ENCODE measurements at regions not wholly inside any gene's neighbourhood (a gene's known extent, or its start where the extent isn't known, plus 50 kb on each side); places are given as distances from the start of the nearest gene placed in this dataset.
"Not testable (repeated sequence)": the region's sequence is repeated elsewhere in the genome, so short reads cannot be mapped to it uniquely, and the experiment has no call there.

DNA sequence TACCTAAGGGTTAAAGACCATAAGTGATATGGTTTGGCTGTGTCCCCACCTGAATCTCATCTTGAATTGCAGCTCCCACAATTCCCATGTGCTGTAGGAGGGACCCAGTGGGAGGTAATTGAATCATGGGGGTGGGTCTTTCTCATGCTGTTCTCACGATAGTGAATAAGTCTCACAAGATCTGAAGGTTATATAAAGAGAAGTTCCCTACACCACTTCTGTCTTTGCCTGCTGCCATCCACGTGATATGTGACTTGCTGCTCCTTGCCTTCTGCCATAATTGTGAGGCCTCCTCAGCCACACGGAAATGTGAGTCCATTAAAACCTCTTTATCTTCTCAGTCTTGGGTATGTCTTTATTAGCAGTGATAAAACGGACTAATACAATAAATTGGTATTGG, 75.0 kb upstream of the CADPS start:
- Histone ChIP-seq H3K27ac (ENCODE audit: low read length) (no peak overlapping the region), H3K4me3 (ENCODE audit: low read length) (no peak overlapping the region), H3K9me3 (replicated peaks; ENCODE audit: control insufficient read depth, low read depth, low read length) (no peaks in the 10 kb centered on the region), H3K4me1 (ENCODE audit: control insufficient read depth, insufficient read depth, low read length) (no peaks in the 10 kb centered on the region), H3K36me3 (ENCODE audit: control insufficient read depth, insufficient read depth, low read length) (no peaks in the 10 kb centered on the region), H3K27me3 (ENCODE audit: control insufficient read depth, insufficient read depth, low read length) (no peaks in the 10 kb centered on the region)
- WGBS (ENCODE audit: insufficient coverage) = 67% methylated on average over 1 of the region's 4 CpGs
- no peak for DNase-seq

- no peak for DNase-seq
- Histone ChIP-seq H3K9me3 (replicated peaks; ENCODE audit: control insufficient read depth, low read depth, low read length) (no peaks in the 10 kb centered on the region), H3K27ac (ENCODE audit: low read length) (no peak overlapping the region), H3K4me3 (ENCODE audit: low read length) (no peak overlapping the region), H3K4me1 (ENCODE audit: control insufficient read depth, insufficient read depth, low read length) (no peaks in the 10 kb centered on the region), H3K27me3 (ENCODE audit: control insufficient read depth, insufficient read depth, low read length) (no peaks in the 10 kb centered on the region), H3K36me3 (ENCODE audit: control insufficient read depth, insufficient read depth, low read length) (no peaks in the 10 kb centered on the region)
- WGBS (ENCODE audit: insufficient coverage) = 81% methylated on average over 2 of the region's 4 CpGs
Observed at GRCh38 chr3:62951037-62951613, 75.9 kb upstream of the CADPS start.

- not testable (repeated sequence) for H3K27me3 ChIP-seq (ENCODE audit: control insufficient read depth, insufficient read depth, low read length); H3K9me3 ChIP-seq (replicated peaks; ENCODE audit: control insufficient read depth, low read depth, low read length); H3K36me3 ChIP-seq (ENCODE audit: control insufficient read depth, insufficient read depth, low read length); H3K4me3 ChIP-seq (ENCODE audit: low read length); DNase-seq; H3K27ac ChIP-seq (ENCODE audit: low read length); H3K4me1 ChIP-seq (ENCODE audit: control insufficient read depth, insufficient read depth, low read length)
Observed at GRCh38 chr3:62951880-62952279, 76.7 kb upstream of the CADPS start.

GRCh38 chr3:62954580-62954979, 79.4 kb upstream of the CADPS start:
- H3K4me3 ChIP-seq (ENCODE audit: low read length) = no peak overlapping the region
- no peaks in the 10 kb centered on the region for H3K27me3 ChIP-seq (ENCODE audit: control insufficient read depth, insufficient read depth, low read length)
- H3K27ac ChIP-seq (ENCODE audit: low read length) = no peak overlapping the region
- H3K4me1 ChIP-seq (ENCODE audit: control insufficient read depth, insufficient read depth, low read length) = no peaks in the 10 kb centered on the region
- H3K36me3 ChIP-seq (ENCODE audit: control insufficient read depth, insufficient read depth, low read length) = no peaks in the 10 kb centered on the region
- peaks cover 2% of the 10 kb centered on the region for H3K9me3 ChIP-seq (replicated peaks; ENCODE audit: control insufficient read depth, low read depth, low read length)
- DNase-seq = peak; percentile 7
- 80% methylated on average over 1 of the region's 1 CpG for WGBS (ENCODE audit: insufficient coverage)

DNA sequence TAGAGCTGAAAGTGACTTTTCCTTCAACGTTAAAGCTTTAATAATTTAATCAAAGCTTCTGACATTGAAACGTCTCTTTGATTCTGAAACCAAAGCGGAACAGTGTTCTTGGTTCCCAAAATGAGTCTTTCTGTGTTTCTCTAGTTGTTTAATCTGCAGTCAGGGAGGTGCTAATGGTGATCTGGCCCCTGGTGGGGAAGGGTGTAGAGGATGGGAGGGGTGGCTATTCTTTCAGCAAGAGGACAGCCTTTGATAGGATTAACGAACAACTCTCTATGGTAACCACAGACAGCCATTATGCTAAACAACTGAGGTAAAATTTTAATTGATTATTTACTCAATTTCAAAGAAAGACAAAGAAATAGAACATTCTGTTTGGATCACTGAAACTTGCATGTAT, 79.9 kb upstream of the CADPS start:
- no peaks in the 10 kb centered on the region for H3K27me3 ChIP-seq (ENCODE audit: control insufficient read depth, insufficient read depth, low read length)
- no peak for DNase-seq
- peaks cover 2% of the 10 kb centered on the region for H3K9me3 ChIP-seq (replicated peaks; ENCODE audit: control insufficient read depth, low read depth, low read length)
- WGBS (ENCODE audit: insufficient coverage) = 79% methylated on average over 3 of the region's 4 CpGs
- no peaks in the 10 kb centered on the region for H3K4me1 ChIP-seq (ENCODE audit: control insufficient read depth, insufficient read depth, low read length)
- H3K4me3 ChIP-seq (ENCODE audit: low read length) = no peak overlapping the region
- no peak overlapping the region for H3K27ac ChIP-seq (ENCODE audit: low read length)
- H3K36me3 ChIP-seq (ENCODE audit: control insufficient read depth, insufficient read depth, low read length) = no peaks in the 10 kb centered on the region

- WGBS (ENCODE audit: insufficient coverage) = 73% methylated on average over 2 of the region's 2 CpGs
- Histone ChIP-seq H3K27ac (ENCODE audit: low read length) (no peak overlapping the region), H3K27me3 (ENCODE audit: control insufficient read depth, insufficient read depth, low read length) (no peaks in the 10 kb centered on the region), H3K36me3 (ENCODE audit: control insufficient read depth, insufficient read depth, low read length) (no peaks in the 10 kb centered on the region), H3K9me3 (replicated peaks; ENCODE audit: control insufficient read depth, low read depth, low read length) (peaks cover 2% of the 10 kb centered on the region), H3K4me3 (ENCODE audit: low read length) (no peak overlapping the region), H3K4me1 (ENCODE audit: control insufficient read depth, insufficient read depth, low read length) (no peaks in the 10 kb centered on the region)
- DNase-seq = no peak
Observed at GRCh38 chr3:62956411-62956810, 81.2 kb upstream of the CADPS start.

GRCh38 chr3:62961874-62962556, 86.8 kb upstream of the CADPS start:
- Histone ChIP-seq H3K36me3 (ENCODE audit: control insufficient read depth, insufficient read depth, low read length) (no peaks in the 10 kb centered on the region), H3K9me3 (replicated peaks; ENCODE audit: control insufficient read depth, low read depth, low read length) (peaks cover 2% of the 10 kb centered on the region), H3K27ac (ENCODE audit: low read length) (no peak overlapping the region), H3K4me3 (ENCODE audit: low read length) (no peak overlapping the region), H3K4me1 (ENCODE audit: control insufficient read depth, insufficient read depth, low read length) (peaks cover 8% of the 10 kb centered on the region), H3K27me3 (ENCODE audit: control insufficient read depth, insufficient read depth, low read length) (no peaks in the 10 kb centered on the region)
- 33% methylated on average over 4 of the region's 6 CpGs for WGBS (ENCODE audit: insufficient coverage)
- no peak for DNase-seq

DNA sequence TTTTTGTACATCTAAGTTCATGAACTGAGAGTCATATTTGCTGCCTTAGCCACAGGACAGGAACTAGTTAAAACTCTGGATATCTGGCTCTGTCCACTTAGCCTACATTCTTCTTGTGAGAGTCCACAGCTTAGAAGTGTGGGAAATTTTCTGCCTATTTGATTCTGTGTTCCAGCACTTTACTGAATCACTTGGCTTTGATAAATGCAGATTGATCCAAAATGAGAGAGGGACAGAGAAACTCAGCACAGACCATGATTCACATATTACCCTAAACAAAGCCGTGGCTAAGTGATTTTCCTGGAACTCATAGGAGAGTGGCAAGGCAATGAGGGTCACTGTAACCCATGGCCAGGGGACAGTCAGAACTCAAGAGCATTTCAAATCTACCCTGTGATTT, 87.5 kb upstream of the CADPS start:
- Histone ChIP-seq H3K27ac (ENCODE audit: low read length) (peak overlapping the region; percentile 20), H3K27me3 (ENCODE audit: control insufficient read depth, insufficient read depth, low read length) (no peaks in the 10 kb centered on the region), H3K4me3 (ENCODE audit: low read length) (no peak overlapping the region), H3K36me3 (ENCODE audit: control insufficient read depth, insufficient read depth, low read length) (no peaks in the 10 kb centered on the region), H3K9me3 (replicated peaks; ENCODE audit: control insufficient read depth, low read depth, low read length) (peaks cover 2% of the 10 kb centered on the region), H3K4me1 (ENCODE audit: control insufficient read depth, insufficient read depth, low read length) (peaks cover 8% of the 10 kb centered on the region)
- DNase-seq = peak; percentile 81
- WGBS (ENCODE audit: insufficient coverage) = no CpG with 5 or more reads among the region's 1 CpG

DNA sequence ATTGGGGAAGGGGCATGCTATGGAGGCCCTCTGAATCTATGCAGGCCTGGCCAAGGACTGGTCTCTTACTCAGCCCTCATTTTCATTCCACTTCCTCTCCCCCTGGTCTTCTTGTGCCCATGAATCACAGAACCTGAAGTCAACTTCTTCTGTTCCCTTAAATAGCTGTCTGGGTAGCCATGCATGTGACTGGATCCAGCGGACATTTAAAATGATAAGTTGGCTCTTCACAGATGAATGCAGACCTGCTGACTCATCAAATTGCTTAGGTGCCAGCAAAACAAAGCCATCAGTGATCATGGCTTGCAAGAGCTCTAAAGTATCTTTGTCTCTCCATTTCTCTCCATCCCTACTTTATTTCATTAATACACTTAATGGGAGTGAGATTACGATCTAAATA, 90.1 kb upstream of the CADPS start:
- no peak for DNase-seq
- no peaks in the 10 kb centered on the region for H3K27me3 ChIP-seq (ENCODE audit: control insufficient read depth, insufficient read depth, low read length)
- H3K9me3 ChIP-seq (replicated peaks; ENCODE audit: control insufficient read depth, low read depth, low read length) = no peaks in the 10 kb centered on the region
- H3K4me1 ChIP-seq (ENCODE audit: control insufficient read depth, insufficient read depth, low read length) = peaks cover 8% of the 10 kb centered on the region
- no peaks in the 10 kb centered on the region for H3K36me3 ChIP-seq (ENCODE audit: control insufficient read depth, insufficient read depth, low read length)
- WGBS (ENCODE audit: insufficient coverage) = 80% methylated on average over 1 of the region's 2 CpGs
- no peak overlapping the region for H3K4me3 ChIP-seq (ENCODE audit: low read length)
- no peak overlapping the region for H3K27ac ChIP-seq (ENCODE audit: low read length)

DNA sequence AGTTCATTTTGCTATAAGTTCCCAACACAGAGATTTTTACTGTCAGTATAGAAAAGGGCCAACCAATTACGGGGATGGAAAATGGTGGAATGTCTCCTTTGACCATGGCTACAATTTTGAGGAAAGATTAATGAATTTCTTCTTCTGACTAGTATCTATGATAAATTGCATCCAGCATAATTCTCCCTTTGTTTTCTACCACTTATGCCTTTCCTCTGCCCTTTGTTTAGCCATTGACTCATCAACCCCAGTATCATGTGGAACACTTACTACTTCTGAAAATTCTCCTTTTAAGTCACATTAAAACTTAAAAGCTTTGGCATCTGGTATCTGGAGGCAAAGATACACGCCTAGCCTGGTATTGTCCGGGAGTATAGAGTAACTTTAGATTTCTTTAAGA, 92.9 kb upstream of the CADPS start:
- DNase-seq = no peak
- Histone ChIP-seq H3K4me1 (ENCODE audit: control insufficient read depth, insufficient read depth, low read length) (no peaks in the 10 kb centered on the region), H3K27ac (ENCODE audit: low read length) (no peak overlapping the region), H3K27me3 (ENCODE audit: control insufficient read depth, insufficient read depth, low read length) (no peaks in the 10 kb centered on the region), H3K9me3 (replicated peaks; ENCODE audit: control insufficient read depth, low read depth, low read length) (no peaks in the 10 kb centered on the region), H3K36me3 (ENCODE audit: control insufficient read depth, insufficient read depth, low read length) (no peaks in the 10 kb centered on the region), H3K4me3 (ENCODE audit: low read length) (no peak overlapping the region)
- WGBS (ENCODE audit: insufficient coverage) = no CpG with 5 or more reads among the region's 3 CpGs

- Histone ChIP-seq H3K36me3 (ENCODE audit: control insufficient read depth, insufficient read depth, low read length) (no peaks in the 10 kb centered on the region), H3K27ac (ENCODE audit: low read length) (no peak overlapping the region), H3K27me3 (ENCODE audit: control insufficient read depth, insufficient read depth, low read length) (no peaks in the 10 kb centered on the region), H3K4me3 (ENCODE audit: low read length) (no peak overlapping the region), H3K4me1 (ENCODE audit: control insufficient read depth, insufficient read depth, low read length) (no peaks in the 10 kb centered on the region), H3K9me3 (replicated peaks; ENCODE audit: control insufficient read depth, low read depth, low read length) (no peaks in the 10 kb centered on the region)
- 100% methylated on average over 4 of the region's 5 CpGs for WGBS (ENCODE audit: insufficient coverage)
- DNase-seq = no peak
Observed at GRCh38 chr3:62970648-62971047, 95.4 kb upstream of the CADPS start.

Measured in muscle of leg (tissue), 3 donors.